ENCODE measurements at regions not wholly inside any gene's neighbourhood (a gene's known extent, or its start where the extent isn't known, plus 50 kb on each side); places are given as distances from the start of the nearest gene placed in this dataset.

DNA sequence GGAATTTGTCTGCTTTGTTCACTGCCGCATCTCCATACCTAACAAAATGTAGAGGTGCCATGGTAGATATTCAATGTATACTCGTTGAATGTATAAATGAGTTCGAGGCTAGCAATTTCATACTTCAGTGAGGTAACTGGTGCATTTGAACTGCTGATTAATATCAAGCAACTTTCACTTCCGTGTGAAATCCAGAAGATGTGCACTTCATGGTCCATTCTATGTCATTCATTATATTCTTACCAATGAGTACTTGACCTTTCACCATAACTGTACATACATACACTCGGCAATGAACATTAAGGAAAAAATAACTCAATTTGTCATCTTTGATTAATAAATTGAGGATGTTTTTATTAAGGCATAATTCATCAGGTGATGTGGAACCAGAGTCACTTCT is 598.5 kb downstream of the ZNF385D start:
- ChIA-PET RAD21 (ENCODE audit: unreplicated experiment) (no interaction called here), CTCF (no interaction called here), POLR2A (interaction anchor here (0.6 kb wide), 1 partner anchor 492 kb away, joined by 6 read pairs; no protein-coding TSS in a partner anchor), SMC1A (ENCODE audit: uncharacterized antibody, unreplicated experiment) (interaction anchor here (1.2 kb wide), 1 partner anchor 342 kb away, joined by 3 read pairs; no protein-coding TSS in a partner anchor)
- Histone ChIP-seq H3K79me2 (ENCODE audit: control insufficient read depth, insufficient read depth, low read length) (no peaks in the 10 kb centered on the region), H3K4me2 (ENCODE audit: control insufficient read depth, insufficient read depth) (no peak overlapping the region), H2AFZ (ENCODE audit: control insufficient read depth, low read depth, low read length) (no peak overlapping the region), H3K9me3 (replicated peaks; ENCODE audit: control insufficient read depth, insufficient read depth, low read length) (no peaks in the 10 kb centered on the region), H3K27me3 (replicated peaks in 1 of 2; ENCODE audit: control insufficient read depth in 2 of 2, insufficient read depth in 2 of 2, low read length in 1 of 2) (no peaks in the 10 kb centered on the region), H3K27ac (ENCODE audit: control insufficient read depth, insufficient read depth) (no peak overlapping the region), H4K20me1 (ENCODE audit: control insufficient read depth, insufficient read depth) (no peaks in the 10 kb centered on the region), H3K4me3 (no peak overlapping the region), H3K9ac (ENCODE audit: control insufficient read depth, insufficient read depth, low read length) (no peak overlapping the region), H3K36me3 (ENCODE audit: control insufficient read depth in 2 of 2, insufficient read depth in 2 of 2, low read length in 1 of 2) (no peaks in the 10 kb centered on the region), H3K4me1 (ENCODE audit: control insufficient read depth, insufficient read depth, low read length) (no peaks in the 10 kb centered on the region)
- WGBS (ENCODE audit: insufficient coverage, insufficient replicate concordance, low lambda C conversion rate, missing lambda C conversion rate), result 28% methylated on average over 5 of the region's 5 CpGs
- TF ChIP-seq JUNB (IDR thresholded peaks at IDR 0.05), result peak; percentile 39; the same call in 1 of the 2 replicates
- TF ChIP-seq ATF7 (IDR thresholded peaks at IDR 0.05; ENCODE audit: low read depth), result no peak
- TF ChIP-seq EP300 (IDR thresholded peaks at IDR 0.05; ENCODE audit: borderline replicate concordance in 1 of 2, control insufficient read depth in 1 of 2, low read depth in 2 of 2, low read length in 2 of 2), result 0 out of 4 replicates have a peak, but pooled peaks of 1 of the 2 experiments have one; percentile 26
- TF ChIP-seq, protein P1, sequence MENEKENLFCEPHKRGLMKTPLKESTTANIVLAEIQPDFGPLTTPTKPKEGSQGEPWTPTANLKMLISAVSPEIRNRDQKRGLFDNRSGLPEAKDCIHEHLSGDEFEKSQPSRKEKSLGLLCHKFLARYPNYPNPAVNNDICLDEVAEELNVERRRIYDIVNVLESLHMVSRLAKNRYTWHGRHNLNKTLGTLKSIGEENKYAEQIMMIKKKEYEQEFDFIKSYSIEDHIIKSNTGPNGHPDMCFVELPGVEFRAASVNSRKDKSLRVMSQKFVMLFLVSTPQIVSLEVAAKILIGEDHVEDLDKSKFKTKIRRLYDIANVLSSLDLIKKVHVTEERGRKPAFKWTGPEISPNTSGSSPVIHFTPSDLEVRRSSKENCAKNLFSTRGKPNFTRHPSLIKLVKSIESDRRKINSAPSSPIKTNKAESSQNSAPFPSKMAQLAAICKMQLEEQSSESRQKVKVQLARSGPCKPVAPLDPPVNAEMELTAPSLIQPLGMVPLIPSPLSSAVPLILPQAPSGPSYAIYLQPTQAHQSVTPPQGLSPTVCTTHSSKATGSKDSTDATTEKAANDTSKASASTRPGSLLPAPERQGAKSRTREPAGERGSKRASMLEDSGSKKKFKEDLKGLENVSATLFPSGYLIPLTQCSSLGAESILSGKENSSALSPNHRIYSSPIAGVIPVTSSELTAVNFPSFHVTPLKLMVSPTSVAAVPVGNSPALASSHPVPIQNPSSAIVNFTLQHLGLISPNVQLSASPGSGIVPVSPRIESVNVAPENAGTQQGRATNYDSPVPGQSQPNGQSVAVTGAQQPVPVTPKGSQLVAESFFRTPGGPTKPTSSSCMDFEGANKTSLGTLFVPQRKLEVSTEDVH (IDR thresholded peaks at IDR 0.05; ENCODE audit: low read depth, partially characterized antibody), result no peak
- TF ChIP-seq BACH1 (IDR thresholded peaks at IDR 0.05; ENCODE audit: borderline replicate concordance), result no peak
- TF ChIP-seq NR2C1 (IDR thresholded peaks at IDR 0.05), result no peak
- TF ChIP-seq CBX5 (IDR thresholded peaks at IDR 0.05; ENCODE audit: low read depth), result no peak
- TF ChIP-seq NR2F1 (conservative IDR thresholded peaks at IDR 0.05), result peak; percentile 78
- TF ChIP-seq KAT2A (conservative IDR thresholded peaks at IDR 0.05; ENCODE audit: control insufficient read depth, low read depth, low read length), result no peak
- no peak for TF ChIP-seq SMAD5 (IDR thresholded peaks at IDR 0.05; ENCODE audit: low read depth)
- TF ChIP-seq DPF2 (IDR thresholded peaks at IDR 0.05), result peak; percentile 55
- peak; percentile 18; the same call in 1 of the 2 replicates for TF ChIP-seq MTA2 (IDR thresholded peaks at IDR 0.05; ENCODE audit: low read depth)
- TF ChIP-seq CTCF (IDR thresholded peaks at IDR 0.05 in 2 of 3, conservative IDR thresholded peaks at IDR 0.05 in 1 of 3; ENCODE audit: control insufficient read depth in 2 of 3, extremely low read depth in 1 of 3, insufficient read depth in 1 of 3, low read depth in 3 of 3, low read length in 3 of 3), result no peak
- TF ChIP-seq IRF4 (IDR thresholded peaks at IDR 0.05; ENCODE audit: low read depth, low read length), result no peak
- TF ChIP-seq POLR2AphosphoS5 (IDR thresholded peaks at IDR 0.05; ENCODE audit: low read length), result no peak
- TF ChIP-seq, protein P2, sequence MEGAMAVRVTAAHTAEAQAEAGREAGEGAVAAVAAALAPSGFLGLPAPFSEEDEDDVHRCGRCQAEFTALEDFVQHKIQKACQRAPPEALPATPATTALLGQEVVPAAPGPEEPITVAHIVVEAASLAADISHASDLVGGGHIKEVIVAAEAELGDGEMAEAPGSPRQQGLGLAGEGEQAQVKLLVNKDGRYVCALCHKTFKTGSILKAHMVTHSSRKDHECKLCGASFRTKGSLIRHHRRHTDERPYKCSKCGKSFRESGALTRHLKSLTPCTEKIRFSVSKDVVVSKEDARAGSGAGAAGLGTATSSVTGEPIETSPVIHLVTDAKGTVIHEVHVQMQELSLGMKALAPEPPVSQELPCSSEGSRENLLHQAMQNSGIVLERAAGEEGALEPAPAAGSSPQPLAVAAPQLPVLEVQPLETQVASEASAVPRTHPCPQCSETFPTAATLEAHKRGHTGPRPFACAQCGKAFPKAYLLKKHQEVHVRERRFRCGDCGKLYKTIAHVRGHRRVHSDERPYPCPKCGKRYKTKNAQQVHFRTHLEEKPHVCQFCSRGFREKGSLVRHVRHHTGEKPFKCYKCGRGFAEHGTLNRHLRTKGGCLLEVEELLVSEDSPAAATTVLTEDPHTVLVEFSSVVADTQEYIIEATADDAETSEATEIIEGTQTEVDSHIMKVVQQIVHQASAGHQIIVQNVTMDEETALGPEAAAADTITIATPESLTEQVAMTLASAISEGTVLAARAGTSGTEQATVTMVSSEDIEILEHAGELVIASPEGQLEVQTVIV (IDR thresholded peaks at IDR 0.05; ENCODE audit: borderline replicate concordance, partially characterized antibody), result no peak
- intact Hi-C loops (cut with micrococcal nuclease; ENCODE audit: unreplicated experiment) (no loop called here), in situ Hi-C loops (cut with MboI) (no loop called here)
- BruUV-seq (replicated peaks), result no TSS peak
- DNase-seq (ENCODE audit: low read depth, low spot score), result no peak
- ATAC-seq, result peak; percentile 88
- no peak for FAIRE-seq
